ENCODE measurements at regions not wholly inside any gene's neighbourhood (a gene's known extent, or its start where the extent isn't known, plus 50 kb on each side); places are given as distances from the start of the nearest gene placed in this dataset.

- TF ChIP-seq CTCF (IDR thresholded peaks at IDR 0.05; ENCODE audit: borderline replicate concordance, extremely low read depth, low read length, poor library complexity, severe bottlenecking) (no peak), EZH2 (IDR thresholded peaks at IDR 0.05; ENCODE audit: borderline replicate concordance, low read depth, low read length, severe bottlenecking) (no peak)
Measured at GRCh38 chr18:25422230-25422629, 70.3 kb upstream of the ZNF521 start.
